CD14-positive monocyte (primary cell): ENCODE measurements at regions not wholly inside any gene's neighbourhood (a gene's known extent, or its start where the extent isn't known, plus 50 kb on each side); places are given as distances from the start of the nearest gene placed in this dataset.

ENCODE experiments used
- DNase-seq, 3 donors: peaks; one replicate each; pipeline ENCODE4 v3.0.0-alpha.2; 2011 to 2022
- H2AFZ ChIP-seq: 2 replicates; pipeline ENCODE4 v1.6.0; 2012; ENCODE audit warnings: mild to moderate bottlenecking, low read depth, low read length, inconsistent platforms; ENCODE audit not compliant: insufficient read depth, poor library complexity, severe bottlenecking
- H3K27ac ChIP-seq, 2 donors: 1 replicate in 1 of 2; 2 replicates in 1 of 2; pipeline ENCODE4 v1.5.1; 2012 to 2013; ENCODE audit warnings: low read length in 2 of 2, control low read depth in 1 of 2, inconsistent platforms in 1 of 2, low read depth in 1 of 2, mild to moderate bottlenecking in 1 of 2
- H3K27me3 ChIP-seq, 2 donors: one replicate each; pipeline versions ENCODE4 v1.6.0 to v1.6.1; 2011 to 2013; ENCODE audit warnings: low read length in 2 of 2; ENCODE audit not compliant: control insufficient read depth in 2 of 2, insufficient read depth in 2 of 2
- H3K36me3 ChIP-seq, 2 donors: replicated peaks in 1 of 2; 1 replicate in 1 of 2; 2 replicates in 1 of 2; pipeline versions ENCODE4 v1.5.1 to v1.6.1; 2012 to 2013; ENCODE audit warnings: low read length in 2 of 2, control low read depth in 1 of 2, inconsistent platforms in 1 of 2, mild to moderate bottlenecking in 1 of 2; ENCODE audit not compliant: insufficient read depth in 2 of 2, control insufficient read depth in 1 of 2
- H3K4me1 ChIP-seq, 2 donors: 1 replicate in 1 of 2; 2 replicates in 1 of 2; pipeline versions ENCODE4 v1.5.1 to v1.6.1; 2012 to 2013; ENCODE audit warnings: low read length in 2 of 2, control low read depth in 1 of 2, inconsistent platforms in 1 of 2, mild to moderate bottlenecking in 1 of 2, moderate library complexity in 1 of 2; ENCODE audit not compliant: insufficient read depth in 2 of 2, control insufficient read depth in 1 of 2
- H3K4me2 ChIP-seq: replicated peaks from 2 replicates; pipeline ENCODE3; 2012; ENCODE audit warnings: low read length, moderate library complexity, mild to moderate bottlenecking; ENCODE audit not compliant: poor library complexity, severe bottlenecking; ENCODE audit errors: extremely low read depth
- H3K4me3 ChIP-seq, 3 experiments: fragments of 200-600 bp in 1 of 3; sonication (generic) in 1 of 3; replicated peaks in 1 of 3; 1 replicate in 2 of 3; 2 replicates in 1 of 3; pipeline ENCODE4 v1.5.1; 2011 to 2013; ENCODE audit warnings: low read length in 3 of 3, mild to moderate bottlenecking in 3 of 3, control low read depth in 2 of 3, low read depth in 2 of 3, inconsistent platforms in 1 of 3, moderate library complexity in 1 of 3
- H3K79me2 ChIP-seq: 2 replicates; pipeline ENCODE4 v1.6.0; 2012; ENCODE audit warnings: mild to moderate bottlenecking, control low read depth, inconsistent platforms, low read length, moderate library complexity; ENCODE audit not compliant: insufficient read depth
- H3K9ac ChIP-seq: 2 replicates; pipeline ENCODE4 v1.6.0; 2017; ENCODE audit warnings: low read length, mild to moderate bottlenecking; ENCODE audit not compliant: insufficient read depth, poor library complexity, severe bottlenecking
- H3K9me3 ChIP-seq, 2 donors: replicated peaks in 1 of 2; 1 replicate in 1 of 2; 2 replicates in 1 of 2; pipeline versions ENCODE4 v1.5.1 to v1.6.1; 2012 to 2013; ENCODE audit warnings: low read length in 2 of 2, control low read depth in 1 of 2; ENCODE audit not compliant: control insufficient read depth in 1 of 2, insufficient read depth in 1 of 2
- H4K20me1 ChIP-seq: 2 replicates; pipeline ENCODE4 v1.6.0; 2012; ENCODE audit warnings: mild to moderate bottlenecking, low read length, control low read depth, moderate library complexity; ENCODE audit not compliant: insufficient read depth
- H3K27ac Mint-ChIP-seq, 7 donors: one replicate each; pipeline ENCODE4 v1.8.0; 2020; ENCODE audit warnings: mild to moderate bottlenecking in 7 of 7, mixed read lengths in 7 of 7, moderate library complexity in 6 of 7, inconsistent platforms in 2 of 7
- H3K27me3 Mint-ChIP-seq, 3 donors: one replicate each; pipeline ENCODE4 v1.8.0; 2021 to 2022; ENCODE audit warnings: low read depth in 3 of 3, mild to moderate bottlenecking in 3 of 3, mixed read lengths in 3 of 3, moderate library complexity in 3 of 3, inconsistent platforms in 1 of 3
- H3K36me3 Mint-ChIP-seq, 2 donors: one replicate each; pipeline ENCODE4 v1.8.0; 2020; ENCODE audit warnings: mixed read lengths in 2 of 2, inconsistent platforms in 1 of 2, mild to moderate bottlenecking in 1 of 2
- H3K4me1 Mint-ChIP-seq: one replicate; pipeline ENCODE4 v1.8.0; 2020; ENCODE audit warnings: mild to moderate bottlenecking, mixed read lengths
- H3K4me3 Mint-ChIP-seq, 2 donors: one replicate each; pipeline ENCODE4 v1.8.0; 2020; ENCODE audit warnings: mild to moderate bottlenecking in 2 of 2, mixed read lengths in 2 of 2, moderate library complexity in 1 of 2
- H3K9me3 Mint-ChIP-seq, 7 donors: one replicate each; pipeline ENCODE4 v1.8.0; 2020 to 2022; ENCODE audit warnings: mixed read lengths in 7 of 7, mild to moderate bottlenecking in 6 of 7, moderate library complexity in 6 of 7, inconsistent platforms in 2 of 7
- CTCF ChIP-seq: fragments of 200-600 bp; IDR thresholded peaks from one replicate; pipeline ENCODE4 v1.8.0; 2022; ENCODE audit warnings: antibody characterized with exemption, mild to moderate bottlenecking
- WGBS: methylation state at CpG from one replicate; pipeline ENCODE4 v1.1.5; 2013; ENCODE audit warnings: missing lambda C conversion rate; ENCODE audit not compliant: insufficient coverage; 5-methylcytosine and 5-hydroxymethylcytosine counted together
- intact Hi-C, 2 donors: fragments of 100-400 bp; cut with micrococcal nuclease; formaldehyde crosslinking; loops; one replicate each; pipeline versions ENCODE4 v1.15.0 to v1.15.1; 2023

- no peaks in the 10 kb centered on the region for H3K9me3 ChIP-seq
- DNase-seq, result no peak
- H3K36me3 Mint-ChIP-seq, result no peaks in the 10 kb centered on the region
- intact Hi-C loops, result no loop called here
- WGBS, result 96% methylated on average over 3 of the region's 5 CpGs
- no peaks in the 10 kb centered on the region for H4K20me1 ChIP-seq
- no peak overlapping the region for H2AFZ ChIP-seq
- no peaks in the 10 kb centered on the region for H3K4me1 ChIP-seq
- no peaks in the 10 kb centered on the region for H3K36me3 ChIP-seq
- H3K27ac ChIP-seq, result no peak overlapping the region
- no peaks in the 10 kb centered on the region for H3K9me3 Mint-ChIP-seq
- no peak overlapping the region for H3K4me2 ChIP-seq
- H3K4me3 Mint-ChIP-seq, result no peak overlapping the region
- no peaks in the 10 kb centered on the region for H3K27me3 ChIP-seq
- H3K27ac Mint-ChIP-seq, result no peak overlapping the region
- H3K9ac ChIP-seq, result no peak overlapping the region
- H3K27me3 Mint-ChIP-seq, result peaks cover 0 to 6% (median 2%) of the 10 kb centered on the region in 3 donors
- H3K4me3 ChIP-seq, result no peak overlapping the region
- peaks cover 5% of the 10 kb centered on the region for H3K4me1 Mint-ChIP-seq
- H3K79me2 ChIP-seq, result no peaks in the 10 kb centered on the region
- no peak for TF ChIP-seq CTCF
These were observed 79.9 kb upstream of the BARX2 start for GRCh38 chr11:129295746-129296145.

GRCh38 chr11:129292771-129293170, 82.9 kb upstream of the BARX2 start:
- intact Hi-C loops, result no loop called here
- H3K27me3 Mint-ChIP-seq, result peaks cover 3 to 8% (median 6%) of the 10 kb centered on the region in 3 donors
- Histone ChIP-seq H3K27me3 (no peaks in the 10 kb centered on the region), H3K36me3 (no peaks in the 10 kb centered on the region), H3K9ac (no peak overlapping the region), H3K79me2 (no peaks in the 10 kb centered on the region), H3K9me3 (no peaks in the 10 kb centered on the region), H4K20me1 (no peaks in the 10 kb centered on the region), H3K4me2 (no peak overlapping the region), H3K4me3 (no peak overlapping the region), H2AFZ (no peak overlapping the region), H3K4me1 (no peaks in the 10 kb centered on the region), H3K27ac (no peak overlapping the region)
- no peak overlapping the region for H3K4me3 Mint-ChIP-seq
- no peak for DNase-seq
- no CpG with 5 or more reads among the region's 2 CpGs for WGBS
- peaks cover 5% of the 10 kb centered on the region for H3K4me1 Mint-ChIP-seq
- no peaks in the 10 kb centered on the region for H3K9me3 Mint-ChIP-seq
- H3K36me3 Mint-ChIP-seq, result no peaks in the 10 kb centered on the region
- TF ChIP-seq CTCF, result no peak
- H3K27ac Mint-ChIP-seq, result no peak overlapping the region
